ENCODE measurements at regions not wholly inside any gene's neighbourhood (a gene's known extent, or its start where the extent isn't known, plus 50 kb on each side); places are given as distances from the start of the nearest gene placed in this dataset.

DNA sequence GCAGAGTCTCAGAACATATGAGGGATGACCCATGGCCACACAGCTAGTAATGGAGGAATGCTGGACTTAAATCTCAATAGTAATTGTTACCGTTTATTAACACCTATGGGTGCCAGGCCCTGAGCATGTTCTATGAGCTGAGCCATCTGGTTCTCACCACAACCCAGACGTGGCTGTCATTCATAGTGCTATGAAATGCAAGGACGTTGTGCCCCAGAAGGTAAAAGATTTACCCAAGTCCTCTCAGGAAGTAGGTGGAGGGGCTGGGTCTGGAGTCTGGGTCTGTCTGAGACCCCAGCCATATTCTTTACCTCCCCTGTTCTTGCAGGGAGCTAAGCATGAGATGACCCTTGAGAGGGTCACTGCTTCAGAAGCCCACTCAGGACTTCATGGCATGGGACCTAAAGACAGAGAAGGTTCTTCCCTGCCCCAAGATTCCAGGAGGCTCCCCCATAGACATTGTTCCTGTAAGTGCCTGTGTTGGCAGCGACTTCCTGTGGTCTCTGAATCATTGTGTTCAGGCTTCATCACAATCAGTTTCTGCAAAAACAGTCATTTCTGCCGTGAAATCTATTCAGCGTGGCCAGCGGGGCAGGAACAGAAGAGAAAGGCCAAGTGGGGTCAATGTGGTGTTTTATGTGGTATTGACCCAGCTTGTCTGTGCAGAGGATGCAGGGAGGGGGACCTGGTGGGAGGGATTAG lies 475.4 kb downstream of the PTPRU start:
- H3K4me3 ChIP-seq (replicated peaks; ENCODE audit: low read depth, low read length): no peak overlapping the region
- DNase-seq (ENCODE audit: low read depth): peak; percentile 66
- TF ChIP-seq, protein P1, sequence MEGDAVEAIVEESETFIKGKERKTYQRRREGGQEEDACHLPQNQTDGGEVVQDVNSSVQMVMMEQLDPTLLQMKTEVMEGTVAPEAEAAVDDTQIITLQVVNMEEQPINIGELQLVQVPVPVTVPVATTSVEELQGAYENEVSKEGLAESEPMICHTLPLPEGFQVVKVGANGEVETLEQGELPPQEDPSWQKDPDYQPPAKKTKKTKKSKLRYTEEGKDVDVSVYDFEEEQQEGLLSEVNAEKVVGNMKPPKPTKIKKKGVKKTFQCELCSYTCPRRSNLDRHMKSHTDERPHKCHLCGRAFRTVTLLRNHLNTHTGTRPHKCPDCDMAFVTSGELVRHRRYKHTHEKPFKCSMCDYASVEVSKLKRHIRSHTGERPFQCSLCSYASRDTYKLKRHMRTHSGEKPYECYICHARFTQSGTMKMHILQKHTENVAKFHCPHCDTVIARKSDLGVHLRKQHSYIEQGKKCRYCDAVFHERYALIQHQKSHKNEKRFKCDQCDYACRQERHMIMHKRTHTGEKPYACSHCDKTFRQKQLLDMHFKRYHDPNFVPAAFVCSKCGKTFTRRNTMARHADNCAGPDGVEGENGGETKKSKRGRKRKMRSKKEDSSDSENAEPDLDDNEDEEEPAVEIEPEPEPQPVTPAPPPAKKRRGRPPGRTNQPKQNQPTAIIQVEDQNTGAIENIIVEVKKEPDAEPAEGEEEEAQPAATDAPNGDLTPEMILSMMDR (IDR thresholded peaks at IDR 0.05; ENCODE audit: low read length, missing control alignments): no peak

DNA sequence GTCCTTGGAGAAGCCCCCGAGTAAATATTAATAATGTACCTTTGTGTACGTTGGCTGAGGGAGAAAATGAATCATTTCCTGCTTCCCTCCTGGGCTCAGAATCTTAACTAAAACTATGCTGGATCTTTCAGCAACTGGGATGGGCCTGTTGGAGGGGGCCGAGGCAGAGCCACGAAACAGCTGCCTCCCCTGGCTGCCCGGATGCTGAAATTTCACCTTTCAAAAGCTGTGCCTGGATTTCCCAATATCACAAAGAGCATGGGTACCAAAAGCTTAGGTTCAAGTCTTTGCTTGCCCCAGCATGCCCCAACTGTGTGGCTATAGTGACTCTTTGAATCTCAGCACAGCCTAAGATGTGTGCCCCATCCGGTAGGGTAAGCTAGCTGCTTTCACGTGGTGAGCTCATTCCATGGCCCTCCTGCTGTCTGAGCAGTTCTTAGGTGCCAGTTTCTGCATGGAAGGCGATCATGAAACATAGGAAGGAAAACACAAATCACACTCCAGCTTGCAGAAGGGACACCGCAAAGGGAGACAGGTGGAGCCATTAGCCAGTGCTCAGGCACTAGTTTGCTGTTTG lies 473.5 kb downstream of the PTPRU start:
- TF ChIP-seq, protein P1 (IDR thresholded peaks at IDR 0.05; ENCODE audit: low read length, missing control alignments): no peak
- no peak overlapping the region for H3K4me3 ChIP-seq (replicated peaks; ENCODE audit: low read depth, low read length)
- peak; percentile 76 for DNase-seq (ENCODE audit: low read depth)

GRCh38 chr1:29708796-29709703 lies 472.7 kb downstream of the PTPRU start:
- DNase-seq (ENCODE audit: low read depth): peak; percentile 74
- no peak overlapping the region for H3K4me3 ChIP-seq (replicated peaks; ENCODE audit: low read depth, low read length)
- TF ChIP-seq, protein P1 (IDR thresholded peaks at IDR 0.05; ENCODE audit: low read length, missing control alignments): no peak

DNA sequence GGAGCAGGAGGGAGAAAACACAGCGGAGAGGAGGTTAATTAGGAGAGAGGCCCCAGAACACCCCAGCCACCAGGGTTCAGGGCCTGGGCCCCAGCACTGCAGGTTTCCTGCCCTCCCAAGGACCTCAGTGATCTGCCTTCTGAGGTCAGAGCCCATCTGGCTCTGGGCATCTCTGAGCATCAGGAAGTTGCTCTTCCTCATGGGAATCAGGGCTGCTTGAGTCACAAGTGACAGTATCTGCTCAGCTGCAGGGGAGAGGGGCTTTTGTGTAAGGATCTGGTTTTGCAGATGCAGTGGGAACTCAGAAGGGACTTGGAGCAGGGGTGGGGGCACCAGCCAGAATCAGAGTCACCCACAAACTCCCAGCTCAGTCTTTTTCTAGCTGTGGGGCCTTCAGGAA lies 472.1 kb downstream of the PTPRU start:
- H3K4me3 ChIP-seq (replicated peaks; ENCODE audit: low read depth, low read length): no peak overlapping the region
- TF ChIP-seq, protein P1 (IDR thresholded peaks at IDR 0.05; ENCODE audit: low read length, missing control alignments): no peak
- DNase-seq (ENCODE audit: low read depth): no peak

DNA sequence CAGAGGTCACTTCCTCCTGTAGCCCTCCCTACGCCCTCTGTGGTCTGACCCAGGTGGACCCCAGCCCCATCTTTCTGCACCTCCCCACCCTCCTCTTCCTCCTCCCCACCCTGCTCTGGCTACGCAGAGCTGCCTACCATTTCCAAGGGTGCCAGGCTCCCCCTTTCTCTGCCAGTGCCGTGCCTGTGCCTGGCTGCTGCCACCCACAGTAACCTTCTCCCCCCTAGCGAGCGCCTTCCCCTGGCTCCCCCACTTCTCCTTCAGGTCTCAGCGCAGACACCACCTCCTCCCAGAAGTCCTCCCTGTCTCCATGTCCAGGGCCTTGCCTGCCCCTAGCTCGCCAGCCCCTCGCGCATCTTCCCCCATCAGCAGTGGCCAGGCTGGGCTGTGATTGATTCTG lies 471.5 kb downstream of the PTPRU start:
- TF ChIP-seq, protein P1 (IDR thresholded peaks at IDR 0.05; ENCODE audit: low read length, missing control alignments): no peak
- DNase-seq (ENCODE audit: low read depth): no peak
- H3K4me3 ChIP-seq (replicated peaks; ENCODE audit: low read depth, low read length): no peak overlapping the region

- peak overlapping the region; percentile 17 for H3K4me3 ChIP-seq (replicated peaks; ENCODE audit: low read depth, low read length)
- peak; percentile 64 for DNase-seq (ENCODE audit: low read depth)
- TF ChIP-seq, protein P1 (IDR thresholded peaks at IDR 0.05; ENCODE audit: low read length, missing control alignments): peak; percentile 38
Observed at GRCh38 chr1:29706936-29707335, 470.6 kb downstream of the PTPRU start.

Data from fibroblast of pulmonary artery (primary cell).